Pancreas (tissue), 10 donors: ENCODE measurements at regions not wholly inside any gene's neighbourhood (a gene's known extent, or its start where the extent isn't known, plus 50 kb on each side); places are given as distances from the start of the nearest gene placed in this dataset.

Experiments used
- ATAC-seq, 4 donors: fragments of 200-7000 bp; cut with Tn5 transposase; one replicate each; pipeline versions ENCODE4 v1.8.0 to v1.9.1; 2020; ENCODE audit warnings: mild to moderate bottlenecking in 4 of 4, moderate library complexity in 4 of 4
- DNase-seq, 6 donors: peaks; one replicate each; pipeline ENCODE4 v3.0.0-alpha.2; 2020
- FAIRE-seq: peaks from 2 replicates; lab custom pipeline; 2012; peaks lifted over from hg19 to GRCh38; lab: Jason Lieb, UNC
- H3K27ac ChIP-seq, 4 donors: fragments of 200-600 bp; sonication (generic); 1 replicate in 3 of 4; 2 replicates in 1 of 4; pipeline versions ENCODE4 v1.5.0 to v1.8.0; 2020
- H3K27me3 ChIP-seq, 4 donors: fragments of 200-600 bp; one replicate each; pipeline ENCODE4 v1.8.0; 2021
- H3K36me3 ChIP-seq, 3 donors: fragments of 200-600 bp; sonication (generic) in 1 of 3; one replicate each; pipeline versions ENCODE4 v1.5.0 to v1.8.0; 2020 to 2021
- H3K4me1 ChIP-seq, 3 donors: fragments of 200-600 bp; one replicate each; pipeline ENCODE4 v1.8.0; 2021
- H3K4me3 ChIP-seq, 4 donors: fragments of 200-600 bp; sonication (generic) in 2 of 4; one replicate each; pipeline versions ENCODE4 v1.5.0 to v1.8.0; 2020 to 2021
- H3K9me3 ChIP-seq, 4 donors: fragments of 200-600 bp; one replicate each; pipeline ENCODE4 v1.8.0; 2021
- CTCF ChIP-seq, 4 donors: fragments of 200-600 bp; sonication (generic) in 3 of 4; IDR thresholded peaks; one replicate each; pipeline versions ENCODE4 v1.5.0 to v1.8.0; 2021; ENCODE audit warnings: antibody characterized with exemption in 4 of 4
- WGBS, 2 donors: extraction: QIAGEN DNeasy Blood & Tissue Kit; methylation state at CpG; one replicate each; pipeline ENCODE4 v1.1.7; 2013; 5-methylcytosine and 5-hydroxymethylcytosine counted together
- intact Hi-C, 3 donors: fragments of 100-400 bp; cut with DNase I; formaldehyde crosslinking; loops; one replicate each; pipeline versions ENCODE4 v1.11.1 to v1.14.2; 2022
- donor health status: healthy with polysubstance abuse.
- donor health status: DM: no; HTN: no; CAD: no; lungs with moderate emphysema.
- donor health status: DM: no; HTN: no; CAD: no.
- donor health status: control.
- donor health status: control.
- donor health status: Bipolar disorder and iron deficiency.
- donor health status: DM: yes; HTN: yes; CAD: no.
- donor health status: DM: no; HTN: no; CAD: no.
- donor health status: DM: no; HTN: no; CAD: no.
- donor health status: DM: yes; HTN: yes; CAD: no.

GRCh38 chr16:25487888-25488287 lies 203.9 kb upstream of the HS3ST4 start:
- Histone ChIP-seq H3K36me3 (no peaks in the 10 kb centered on the region), H3K27ac (no peak overlapping the region), H3K27me3 (no peaks in the 10 kb centered on the region), H3K9me3 (peaks cover 0 to 4% (median 0%) of the 10 kb centered on the region in 4 donors), H3K4me3 (no peak overlapping the region), H3K4me1 (no peaks in the 10 kb centered on the region)
- ATAC-seq (no peak), FAIRE-seq (no peak), DNase-seq (no peak)
- no peak for TF ChIP-seq CTCF (IDR thresholded peaks at IDR 0.05)
- intact Hi-C loops, result no loop called here
- 0 to 29% methylated on average over 1 of the region's 1 CpG for WGBS, 2 donors

- TF ChIP-seq CTCF (IDR thresholded peaks at IDR 0.05), result no peak
- Histone ChIP-seq H3K36me3 (no peaks in the 10 kb centered on the region), H3K27ac (no peak overlapping the region), H3K4me3 (no peak overlapping the region), H3K27me3 (no peaks in the 10 kb centered on the region), H3K4me1 (no peaks in the 10 kb centered on the region), H3K9me3 (peaks cover 0 to 4% (median 0%) of the 10 kb centered on the region in 4 donors)
- ATAC-seq (no peak), FAIRE-seq (no peak), DNase-seq (no peak)
- intact Hi-C loops, result no loop called here
- 13 to 14% methylated on average over 1 of the region's 1 CpG for WGBS, 2 donors
These were observed 210.1 kb upstream of the HS3ST4 start for GRCh38 chr16:25481636-25482035.

GRCh38 chr16:25478476-25478875 lies 213.3 kb upstream of the HS3ST4 start:
- ATAC-seq, result no peak
- TF ChIP-seq CTCF (IDR thresholded peaks at IDR 0.05), result no peak
- no peak for FAIRE-seq
- no peak for DNase-seq
- H3K4me3 ChIP-seq, result no peak overlapping the region
- H3K27me3 ChIP-seq, result no peaks in the 10 kb centered on the region
- H3K36me3 ChIP-seq, result no peaks in the 10 kb centered on the region
- H3K9me3 ChIP-seq, result no peaks in the 10 kb centered on the region
- H3K27ac ChIP-seq, result no peak overlapping the region
- 29 to 33% methylated on average over 1 of the region's 1 CpG for WGBS, 2 donors
- no peaks in the 10 kb centered on the region for H3K4me1 ChIP-seq
- intact Hi-C loops, result no loop called here

GRCh38 chr16:25464058-25464457 lies 206.4 kb upstream of the ZKSCAN2 start:
- FAIRE-seq (no peak), DNase-seq (no peak), ATAC-seq (no peak)
- Histone ChIP-seq H3K4me3 (no peak overlapping the region), H3K9me3 (no peaks in the 10 kb centered on the region), H3K27me3 (no peaks in the 10 kb centered on the region), H3K27ac (no peak overlapping the region), H3K36me3 (no peaks in the 10 kb centered on the region), H3K4me1 (no peaks in the 10 kb centered on the region)
- intact Hi-C loops, result no loop called here
- 64 to 72% methylated on average over 2 of the region's 2 CpGs for WGBS, 2 donors
- TF ChIP-seq CTCF (IDR thresholded peaks at IDR 0.05), result no peak

- H3K36me3 ChIP-seq, result no peaks in the 10 kb centered on the region
- ATAC-seq (no peak), FAIRE-seq (no peak), DNase-seq (no peak)
- 53 to 70% methylated on average over 2 of the region's 2 CpGs for WGBS, 2 donors
- H3K9me3 ChIP-seq, result peaks cover 0 to 7% (median 0%) of the 10 kb centered on the region in 4 donors
- H3K27ac ChIP-seq, result no peak overlapping the region
- TF ChIP-seq CTCF (IDR thresholded peaks at IDR 0.05), result no peak
- H3K27me3 ChIP-seq, result no peaks in the 10 kb centered on the region
- H3K4me1 ChIP-seq, result no peaks in the 10 kb centered on the region
- intact Hi-C loops, result no loop called here
- no peak overlapping the region for H3K4me3 ChIP-seq
These were observed 192.2 kb upstream of the ZKSCAN2 start for GRCh38 chr16:25449802-25450201.
